T47D (cell line): ENCODE measurements at regions not wholly inside any gene's neighbourhood (a gene's known extent, or its start where the extent isn't known, plus 50 kb on each side); places are given as distances from the start of the nearest gene placed in this dataset.

Experiments
- DNase-seq, 2 experiments: peaks; one replicate each; pipeline versions ENCODE4 v3.0.0 to v3.0.0-alpha.2; 2011 to 2012; ENCODE audit warnings: low read depth in 1 of 2, low spot score in 1 of 2
- JUND ChIP-seq: IDR thresholded peaks from 2 replicates; pipeline ENCODE4 v1.6.1; 2012; ENCODE audit warnings: low read depth
- in situ Hi-C: cut with HindIII; loops from 2 replicates; pipeline ENCODE4 v1.10.0; 2016; ENCODE audit warnings: low sequenced_read_pairs, low pct_unique_long_range_greater_than_20kb

DNA sequence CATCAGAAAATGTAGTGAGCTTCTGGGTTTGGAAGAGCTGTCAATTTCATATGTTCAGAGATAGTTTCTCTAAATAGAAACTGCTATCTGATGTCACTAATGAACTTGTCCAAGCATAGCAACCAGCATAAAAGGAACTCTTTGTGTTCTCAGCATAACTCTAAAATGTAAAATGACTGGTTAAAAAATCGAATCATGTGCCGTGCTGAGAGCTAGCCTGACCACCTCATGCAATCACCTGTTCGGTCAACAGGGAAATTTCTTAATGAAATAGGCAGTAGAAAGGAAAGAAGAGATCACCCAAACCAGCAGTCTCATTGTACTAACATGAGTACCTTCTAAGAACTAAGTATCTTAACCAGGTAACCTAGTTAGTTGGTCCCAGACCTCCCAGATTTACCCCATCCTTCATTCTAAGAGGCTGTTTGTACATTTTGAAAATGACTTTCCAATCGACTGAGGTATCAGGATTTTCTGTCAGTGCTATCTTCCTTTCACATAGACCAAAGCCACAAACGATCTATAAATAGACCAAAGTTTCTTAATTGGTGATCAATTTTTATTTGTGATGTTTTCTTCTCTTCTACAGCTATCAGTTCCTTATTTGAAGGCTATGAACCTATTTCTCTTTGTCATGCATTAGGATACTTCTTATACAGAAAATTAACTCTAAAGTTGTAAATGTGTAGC, 147.3 kb downstream of the TLR5 start:
- in situ Hi-C loops: no loop called here
- DNase-seq: no peak

DNA sequence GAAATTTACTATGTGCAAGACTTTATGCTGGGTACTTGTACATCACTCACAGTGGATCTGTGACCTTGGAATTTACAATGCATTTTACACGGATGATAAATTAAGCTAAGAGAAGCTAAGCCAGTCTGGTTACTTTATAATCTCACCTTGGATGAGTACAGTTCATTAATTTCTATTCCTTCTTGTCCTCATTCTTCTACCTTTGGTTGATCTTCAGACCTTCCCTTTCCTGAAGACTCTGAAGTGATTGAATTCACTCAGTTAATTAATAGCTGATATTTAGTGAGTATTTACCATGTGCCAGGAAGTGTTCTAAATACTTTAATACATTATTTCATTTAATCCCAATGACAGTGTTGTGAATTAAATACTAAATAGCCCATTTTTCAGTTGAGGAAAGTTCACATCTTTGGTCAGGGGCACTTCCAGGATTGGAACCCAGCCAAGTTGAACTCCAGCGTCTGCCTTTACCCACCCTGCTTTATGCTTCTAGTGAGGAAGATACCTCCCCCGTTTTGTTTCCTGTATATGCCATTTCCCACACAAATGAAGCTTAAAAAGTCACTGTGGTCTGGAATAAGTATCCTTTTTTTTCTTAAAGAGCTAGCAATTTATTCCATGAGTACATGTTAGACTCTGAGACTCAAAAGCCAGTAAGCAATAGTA, 146.6 kb downstream of the TLR5 start:
- DNase-seq: no peak
- TF ChIP-seq JUND: no peak

More for the DNA sequence above, 147.3 kb downstream of the TLR5 start:
- TF ChIP-seq JUND: no peak

DNA sequence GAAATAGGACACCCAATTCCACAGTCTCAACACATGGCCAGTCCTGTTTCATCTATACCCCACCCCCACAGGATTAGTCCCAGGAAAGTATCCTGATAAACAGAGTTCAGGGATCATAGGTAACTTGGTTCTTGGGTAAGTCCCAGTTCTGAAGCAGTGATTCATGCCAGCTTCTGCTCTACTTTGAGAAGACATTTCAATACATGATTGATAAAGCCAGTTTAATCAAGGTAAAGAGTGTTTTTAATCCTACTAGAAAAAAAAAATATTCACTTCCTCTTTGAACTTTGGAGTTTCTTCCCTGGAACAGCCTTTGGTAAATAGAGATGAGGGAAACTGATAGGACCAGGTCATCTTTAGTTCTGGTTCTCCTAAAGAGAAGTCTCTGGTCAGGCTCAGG, 142.4 kb downstream of the TLR5 start:
- TF ChIP-seq JUND: no peak
- in situ Hi-C loops: no loop called here
- DNase-seq: no peak

More for the DNA sequence above, 146.6 kb downstream of the TLR5 start:
- in situ Hi-C loops: no loop called here

DNA sequence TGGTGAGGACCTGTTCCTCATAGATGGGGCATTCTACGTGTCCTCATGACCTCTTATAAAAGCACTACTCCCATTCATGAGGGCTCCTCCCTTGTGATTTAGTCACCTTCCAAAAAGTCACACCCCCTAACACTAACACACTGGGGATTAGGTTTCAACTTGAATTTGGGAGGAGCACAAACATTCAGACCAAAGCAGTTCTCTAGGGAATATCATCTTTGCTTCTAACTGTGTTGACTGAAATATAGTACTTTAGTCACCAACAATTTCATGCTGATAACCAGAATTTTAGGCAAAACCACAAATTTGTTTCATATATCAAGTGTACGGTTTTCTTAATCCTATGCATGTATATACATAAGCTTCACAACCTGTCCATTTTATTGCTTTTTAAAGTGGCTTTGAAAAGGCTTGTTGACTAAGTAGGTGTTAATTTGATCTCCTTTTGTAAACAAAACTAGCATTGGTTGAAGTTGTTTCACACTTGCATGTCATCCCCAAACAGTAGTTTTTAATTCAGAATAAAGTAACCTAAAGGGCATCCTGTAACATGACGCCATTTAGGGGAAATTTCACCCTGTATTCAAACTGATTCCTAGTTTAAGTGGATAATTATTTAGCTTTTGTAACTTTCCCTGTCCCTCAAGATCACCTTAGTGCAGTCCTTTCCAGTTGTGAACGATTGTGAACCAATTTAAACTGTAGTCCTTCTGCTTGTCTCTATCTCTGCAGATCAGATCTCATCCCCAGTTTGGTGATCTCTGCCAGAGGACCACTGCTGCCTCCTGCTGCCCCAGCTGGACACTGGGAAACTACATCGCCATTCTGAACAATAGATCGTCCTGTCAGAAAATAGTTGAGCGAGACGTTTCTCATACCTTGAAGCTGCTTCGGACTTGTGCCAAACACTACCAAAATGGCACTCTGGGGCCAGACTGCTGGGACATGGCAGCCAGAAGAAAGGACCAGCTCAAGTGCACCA, 141.1 kb downstream of the TLR5 start:
- peak in 1 of 2 experiments; percentile 18 for DNase-seq
- in situ Hi-C loops: no loop called here
- no peak for TF ChIP-seq JUND

DNA sequence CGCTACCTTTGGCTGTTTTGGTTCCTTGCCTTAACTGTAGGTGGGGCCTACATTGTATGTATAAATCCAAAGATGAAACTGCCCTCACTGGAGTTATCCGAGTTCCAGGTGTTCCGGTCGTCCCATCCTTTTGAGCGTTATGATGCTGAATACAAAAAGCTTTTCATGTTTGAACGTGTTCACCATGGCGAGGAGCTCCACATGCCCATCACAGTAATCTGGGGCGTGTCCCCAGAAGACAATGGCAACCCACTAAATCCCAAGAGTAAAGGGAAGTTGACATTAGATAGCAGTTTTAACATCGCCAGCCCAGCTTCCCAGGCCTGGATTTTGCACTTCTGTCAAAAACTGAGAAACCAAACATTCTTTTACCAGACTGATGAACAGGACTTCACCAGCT, 139.5 kb downstream of the TLR5 start:
- DNase-seq: no peak
- no peak for TF ChIP-seq JUND
- in situ Hi-C loops: no loop called here

DNA sequence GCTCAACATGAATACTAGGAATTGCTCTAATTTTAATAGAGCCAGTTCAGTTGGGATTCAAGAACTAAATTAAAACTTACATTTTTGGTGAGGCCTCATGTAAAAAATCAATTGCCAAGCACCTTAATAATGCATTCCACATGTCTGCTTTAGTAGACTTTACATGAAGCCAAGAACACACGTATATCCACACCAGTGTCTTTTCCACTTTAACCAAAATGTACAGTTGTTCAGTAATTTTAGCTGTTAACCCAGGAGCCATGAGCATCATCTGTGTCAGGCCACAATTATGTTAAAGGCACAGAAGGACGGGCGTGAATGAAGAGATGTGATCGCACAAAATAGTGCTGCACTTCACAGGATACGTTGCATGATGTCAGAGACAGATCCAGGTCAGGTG, 136.7 kb downstream of the TLR5 start:
- no peak for DNase-seq
- in situ Hi-C loops: no loop called here
- no peak for TF ChIP-seq JUND

DNA sequence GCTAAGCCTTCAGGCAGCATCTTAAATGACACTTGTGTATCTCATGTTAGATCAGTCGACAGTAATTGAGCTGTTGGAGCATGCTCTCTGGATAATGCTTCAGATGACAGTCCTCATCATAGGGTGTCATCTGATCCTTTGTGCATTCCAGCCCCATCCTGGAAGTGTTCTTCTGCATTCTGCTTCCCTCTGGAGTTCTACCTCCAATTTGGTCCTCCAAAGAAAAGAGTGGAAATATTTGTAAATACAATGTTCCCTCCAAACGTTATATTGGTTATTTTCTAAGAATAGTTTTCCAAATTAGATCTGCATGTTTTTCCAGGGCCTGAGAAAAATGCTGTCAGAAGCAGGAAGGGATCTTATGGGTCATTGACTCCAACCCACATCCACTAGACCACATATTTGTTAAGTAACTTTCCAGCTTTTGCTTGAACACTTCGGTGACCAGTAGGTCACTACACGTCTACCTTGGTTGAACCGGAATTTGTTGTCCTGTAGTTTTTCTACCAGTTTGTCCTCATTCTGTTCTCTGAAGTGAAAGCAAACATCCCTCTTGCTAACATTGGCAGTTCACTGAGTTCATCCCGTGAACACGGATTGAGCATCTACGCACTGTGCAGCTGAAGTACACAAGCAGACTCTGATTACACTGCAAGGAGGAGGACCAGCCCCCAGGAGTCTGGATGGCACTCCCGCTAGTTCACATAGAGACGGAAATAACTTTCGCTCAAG, 136.0 kb downstream of the TLR5 start:
- no peak for TF ChIP-seq JUND
- peak in 1 of 2 experiments; percentile 57 for DNase-seq

DNA sequence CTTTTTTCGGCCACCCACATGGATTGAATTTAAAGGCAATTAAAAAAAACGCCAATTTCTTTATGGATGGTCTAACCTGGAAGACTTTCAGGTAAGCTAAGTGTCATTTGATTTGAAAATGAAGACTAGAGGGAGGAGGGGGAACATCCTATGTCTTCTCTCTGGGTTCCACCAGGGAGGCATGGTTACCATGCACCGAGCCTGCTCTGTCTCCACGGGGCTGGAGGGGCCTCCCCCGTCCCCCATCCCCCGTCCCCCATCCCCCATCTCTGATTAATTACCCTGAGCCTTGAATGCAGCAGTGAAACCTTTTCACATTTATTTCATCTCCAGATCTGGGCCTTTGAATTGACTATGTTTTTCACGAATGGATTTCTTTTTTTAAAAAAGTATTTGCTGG, 135.1 kb downstream of the TLR5 start:
- TF ChIP-seq JUND: no peak
- in situ Hi-C loops: no loop called here
- DNase-seq: no peak

More for the DNA sequence above, 136.0 kb downstream of the TLR5 start:
- in situ Hi-C loops: no loop called here

DNA sequence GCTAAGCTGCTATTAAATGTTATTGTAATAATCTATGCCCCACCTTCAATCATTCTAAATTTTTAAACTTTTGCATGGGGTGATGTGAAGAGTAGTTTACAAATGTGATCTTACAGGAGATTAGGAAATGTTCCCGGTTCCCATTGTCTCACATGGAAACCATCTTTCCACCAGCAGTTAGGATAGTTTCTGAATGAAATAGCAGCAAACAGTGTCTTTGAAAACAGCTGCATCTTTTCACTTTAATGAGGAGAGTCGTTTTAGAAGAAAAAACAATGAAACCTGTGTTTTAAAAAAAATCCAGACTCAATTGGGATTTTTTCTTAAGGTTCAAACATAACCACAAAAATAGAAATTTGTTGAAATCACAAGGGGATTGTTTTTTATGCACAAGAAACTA, 134.2 kb downstream of the TLR5 start:
- in situ Hi-C loops: no loop called here
- DNase-seq: no peak
- TF ChIP-seq JUND: no peak

DNA sequence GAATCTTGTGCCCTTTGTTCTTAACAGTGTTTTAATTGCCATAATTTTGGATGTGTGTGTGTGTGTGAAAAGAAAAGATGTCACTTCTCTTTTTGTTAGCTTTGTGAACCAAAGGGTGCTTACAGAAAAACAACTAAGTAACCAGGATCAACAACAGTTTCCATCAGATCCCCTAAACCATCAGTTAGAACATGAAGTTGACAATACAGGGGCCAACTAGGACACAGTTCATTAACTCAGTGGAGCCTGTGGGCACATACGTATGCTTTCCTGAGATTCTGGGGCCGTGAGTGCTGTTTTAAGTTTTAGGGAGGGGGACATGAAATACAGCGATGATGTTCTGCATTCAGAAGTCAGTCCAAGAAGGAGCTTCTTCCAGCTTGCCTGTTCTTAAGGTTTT, 133.6 kb downstream of the TLR5 start:
- in situ Hi-C loops: no loop called here
- no peak for TF ChIP-seq JUND
- no peak for DNase-seq

DNA sequence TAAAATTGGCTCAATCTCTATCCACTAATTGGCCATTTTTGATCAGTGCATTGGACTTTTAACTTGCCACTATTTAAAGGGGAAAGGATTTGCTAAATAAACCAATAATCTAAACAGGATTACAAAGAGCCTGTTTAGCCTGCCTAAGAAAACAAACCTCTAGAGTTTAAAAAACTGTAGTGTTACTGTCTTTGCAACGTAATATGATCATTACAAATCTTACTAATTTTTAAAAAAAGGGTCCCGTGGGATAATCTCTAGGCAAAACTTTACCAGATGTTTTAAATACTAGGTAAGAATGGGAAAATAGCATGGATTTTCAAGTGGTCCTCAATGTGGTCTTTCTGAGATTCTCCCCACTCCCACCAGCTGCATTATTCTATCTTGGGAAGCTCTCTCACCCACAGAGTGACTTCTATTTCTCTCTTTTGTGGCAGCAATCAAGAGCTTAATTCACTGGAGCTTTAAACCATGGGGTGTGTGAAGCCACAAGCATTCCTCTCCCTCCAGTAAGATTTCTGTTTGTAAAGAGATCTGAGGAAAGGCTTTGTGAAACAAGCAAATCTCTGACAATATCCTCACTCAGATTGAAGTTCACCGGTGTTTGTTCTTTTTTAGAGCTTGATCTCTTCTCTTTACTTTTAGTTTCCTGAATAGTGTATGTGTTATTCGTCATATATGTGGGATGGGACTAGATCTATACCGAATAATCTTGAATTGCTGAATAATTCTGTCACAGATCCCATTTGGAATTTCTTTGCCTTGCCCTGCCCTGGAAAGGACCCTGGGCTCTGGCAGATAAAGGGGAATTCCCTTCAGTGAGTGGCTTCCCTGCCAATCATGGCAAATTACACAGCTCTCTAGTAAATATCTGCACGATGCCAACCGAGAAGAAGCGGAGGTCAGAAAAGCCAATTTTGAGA, 132.2 kb downstream of the TLR5 start:
- in situ Hi-C loops: no loop called here
- TF ChIP-seq JUND: no peak
- DNase-seq: no peak
